GM12878 (cell line): ENCODE measurements at regions not wholly inside any gene's neighbourhood (a gene's known extent, or its start where the extent isn't known, plus 50 kb on each side); places are given as distances from the start of the nearest gene placed in this dataset.

Experiments
- ATAC-seq: fragments of 200-7000 bp; cut with Tn5 transposase; 3 replicates; pipeline ENCODE4 v1.9.1; 2020; ENCODE audit warnings: mild to moderate bottlenecking, moderate library complexity
- BruUV-seq: library from RNA; stranded (reverse); fragments of 400-500 nt; replicated peaks from 2 replicates; lab custom pipeline; 2021; lab: Mats Ljungman, UMichigan
- CTCF ChIA-PET: fragments of 300-600 bp; sonication (Branson Sonifier 250); formaldehyde crosslinking; extraction: SDS; loops from one replicate; lab custom pipeline; 2021; ENCODE audit warnings: inconsistent platforms; lab: Yijun Ruan, JAX
- POLR2A ChIA-PET: fragments of 350-600 bp; formaldehyde crosslinking; extraction: SDS; loops from one replicate; lab custom pipeline; 2021; ENCODE audit warnings: inconsistent platforms; lab: Charles Lee
- RAD21 ChIA-PET: fragments of 300-600 bp; sonication (Branson Sonifier 250); formaldehyde crosslinking; loops from one replicate; lab custom pipeline; 2023; ENCODE audit warnings: antibody characterized with exemption; ENCODE audit not compliant: unreplicated experiment; lab: Charles Lee
- SMC1A ChIA-PET: fragments of 300-600 bp; sonication (Branson Sonifier 250); formaldehyde crosslinking; loops from one replicate; lab custom pipeline; 2023; ENCODE audit not compliant: unreplicated experiment, uncharacterized antibody; lab: Charles Lee
- DNase-seq: peaks from one replicate; pipeline ENCODE4 v3.0.0-alpha.2; 2011; ENCODE audit warnings: low read depth, low spot score
- FAIRE-seq: peaks from 3 replicates; lab custom pipeline; 2011; peaks lifted over from hg19 to GRCh38; lab: Jason Lieb, UNC
- H2AFZ ChIP-seq: 2 replicates; pipeline ENCODE4 v1.6.0; 2011; ENCODE audit warnings: low read depth, low read length, control low read depth; ENCODE audit not compliant: control insufficient read depth
- H3K27ac ChIP-seq: 2 replicates; pipeline ENCODE4 v1.5.1; 2011; ENCODE audit warnings: control low read depth; ENCODE audit not compliant: control insufficient read depth, insufficient read depth
- H3K27me3 ChIP-seq, 2 experiments: replicated peaks in 1 of 2; 2 replicates each; pipeline versions ENCODE4 v1.6.0 to v1.6.1; 2011; ENCODE audit warnings: low read length in 1 of 2; ENCODE audit not compliant: control insufficient read depth in 2 of 2, insufficient read depth in 2 of 2
- H3K36me3 ChIP-seq, 2 experiments: 2 replicates each; pipeline ENCODE4 v1.5.1; 2011; ENCODE audit warnings: low read length in 1 of 2; ENCODE audit not compliant: control insufficient read depth in 2 of 2, insufficient read depth in 2 of 2
- H3K4me1 ChIP-seq: 2 replicates; pipeline ENCODE4 v1.6.1; 2011; ENCODE audit warnings: mild to moderate bottlenecking, low read length, moderate library complexity, mixed read lengths; ENCODE audit not compliant: control insufficient read depth, insufficient read depth
- H3K4me2 ChIP-seq: 2 replicates; pipeline ENCODE4 v1.6.0; 2011; ENCODE audit warnings: control low read depth; ENCODE audit not compliant: control insufficient read depth, insufficient read depth
- H3K4me3 ChIP-seq: fragments of 200-600 bp; sonication (generic); 2 replicates; pipeline ENCODE4 v1.5.1; 2016
- H3K79me2 ChIP-seq: 2 replicates; pipeline ENCODE4 v1.6.0; 2011; ENCODE audit warnings: low read length; ENCODE audit not compliant: control insufficient read depth, insufficient read depth
- H3K9ac ChIP-seq: 2 replicates; pipeline ENCODE4 v1.8.0; 2011; ENCODE audit warnings: low read length, control low read depth, mixed read lengths; ENCODE audit not compliant: control insufficient read depth, insufficient read depth
- H3K9me3 ChIP-seq: replicated peaks from 3 replicates; pipeline ENCODE4 v1.5.1; 2011; ENCODE audit warnings: mild to moderate bottlenecking, low read length; ENCODE audit not compliant: control insufficient read depth, insufficient read depth
- H4K20me1 ChIP-seq: 2 replicates; pipeline ENCODE4 v1.6.0; 2011; ENCODE audit not compliant: control insufficient read depth, insufficient read depth
- BHLHE40 ChIP-seq, 2 experiments: fragments of 450-650 bp in 1 of 2; IDR thresholded peaks; 2 replicates each; pipeline ENCODE4 v1.6.1; 2011 to 2017; ENCODE audit warnings: low read depth in 2 of 2, borderline replicate concordance in 1 of 2, improper control_type of control experiment in 1 of 2, low read length in 1 of 2, mild to moderate bottlenecking in 1 of 2
- CBX5 ChIP-seq: sonication (generic); IDR thresholded peaks from 2 replicates; pipeline ENCODE4 v1.6.1; 2016; ENCODE audit warnings: low read depth, moderate library complexity, mild to moderate bottlenecking, inconsistent platforms
- FOXM1 ChIP-seq: IDR thresholded peaks from 2 replicates; pipeline ENCODE4 v1.6.1; 2012; ENCODE audit warnings: low read depth, mild to moderate bottlenecking, inconsistent platforms, low read length, moderate library complexity
- RB1 ChIP-seq: fragments of 450-650 bp; formaldehyde crosslinking; IDR thresholded peaks from 2 replicates; pipeline ENCODE4 v1.6.1; 2017; ENCODE audit warnings: mild to moderate bottlenecking, borderline replicate concordance
- RCOR1 ChIP-seq: conservative IDR thresholded peaks from 2 replicates; pipeline ENCODE4 v1.6.1; 2012; ENCODE audit warnings: low read depth, low read length, improper control_type of control experiment
- RELB ChIP-seq: fragments of 450-650 bp; IDR thresholded peaks from 2 replicates; pipeline ENCODE4 v1.6.1; 2017; ENCODE audit warnings: low read depth, mild to moderate bottlenecking, moderate library complexity
- SIN3A ChIP-seq: IDR thresholded peaks from 2 replicates; pipeline ENCODE4 v1.6.1; 2012; ENCODE audit warnings: low read depth, low read length, improper control_type of control experiment
- SMAD1 ChIP-seq: fragments of 450-650 bp; IDR thresholded peaks from 2 replicates; pipeline ENCODE4 v1.6.1; 2018; ENCODE audit warnings: mild to moderate bottlenecking, low read depth; ENCODE audit not compliant: partially characterized antibody
- SMARCA5 ChIP-seq: fragments of 450-650 bp; IDR thresholded peaks from 2 replicates; pipeline ENCODE4 v1.6.1; 2017; ENCODE audit warnings: mild to moderate bottlenecking
- STAT1 ChIP-seq: fragments of 450-650 bp; conservative IDR thresholded peaks from 2 replicates; pipeline ENCODE4 v1.6.1; 2014; ENCODE audit warnings: antibody characterized with exemption, mild to moderate bottlenecking
- ZBTB11 ChIP-seq: fragments of 450-650 bp; formaldehyde crosslinking; IDR thresholded peaks from 2 replicates; pipeline ENCODE4 v1.5.0; 2022; ENCODE audit warnings: mild to moderate bottlenecking, missing genetic modification characterization
- ZBTB33 ChIP-seq: fragments of 450-650 bp; IDR thresholded peaks from 2 replicates; pipeline ENCODE4 v1.6.1; 2017; ENCODE audit warnings: mild to moderate bottlenecking
- ZBTB40 ChIP-seq: fragments of 450-650 bp; IDR thresholded peaks from 2 replicates; pipeline ENCODE4 v1.6.1; 2016; ENCODE audit warnings: mild to moderate bottlenecking, moderate library complexity, borderline replicate concordance
- WGBS: methylation state at CpG from one replicate; pipeline ENCODE4 v1.1.6; 2016; ENCODE audit warnings: low lambda C conversion rate; ENCODE audit not compliant: insufficient replicate concordance, insufficient coverage; ENCODE audit errors: missing lambda C conversion rate; 5-methylcytosine and 5-hydroxymethylcytosine counted together
- in situ Hi-C: fragments of 300-500 bp; cut with MboI; formaldehyde crosslinking; loops from 9 replicates; pipeline ENCODE4 v1.14.3; 2018; ENCODE audit warnings: mixed read lengths
- intact Hi-C: fragments of 100-400 bp; cut with micrococcal nuclease; formaldehyde crosslinking; loops from one replicate; pipeline ENCODE4 v1.14.2; 2022; ENCODE audit not compliant: unreplicated experiment

GRCh38 chr4:187309456-187309855, 585.8 kb upstream of the FAT1 start:
- no peaks in the 10 kb centered on the region for H3K79me2 ChIP-seq
- H3K9me3 ChIP-seq = no peaks in the 10 kb centered on the region
- TF ChIP-seq ZBTB40 = no peak
- TF ChIP-seq SIN3A = no peak
- no peak for TF ChIP-seq FOXM1
- no peak for TF ChIP-seq STAT1
- no peak for TF ChIP-seq ZBTB33
- TF ChIP-seq RCOR1 = no peak
- no peak for TF ChIP-seq SMARCA5
- TF ChIP-seq CBX5 = no peak
- no peak for TF ChIP-seq BHLHE40 (IDR thresholded peaks at IDR 0.05; ENCODE audit: borderline replicate concordance in 1 of 2, low read depth in 2 of 2, low read length in 1 of 2)
- no peak for TF ChIP-seq RELB
- no peak for TF ChIP-seq ZBTB11 (CRISPR knock-in tag)
- no peak for TF ChIP-seq RB1
- no peak for TF ChIP-seq SMAD1
- no peaks in the 10 kb centered on the region for H3K4me1 ChIP-seq
- no peak overlapping the region for H2AFZ ChIP-seq
- ChIA-PET CTCF (no interaction called here), RAD21 (no interaction called here), POLR2A (no interaction called here), SMC1A (no interaction called here)
- ATAC-seq (no peak), DNase-seq (no peak), FAIRE-seq (no peak)
- intact Hi-C loops (no loop called here), in situ Hi-C loops (no loop called here)
- H3K27ac ChIP-seq = no peak overlapping the region
- no TSS peak for BruUV-seq
- H3K9ac ChIP-seq = no peak overlapping the region
- H3K4me2 ChIP-seq = no peak overlapping the region
- no peaks in the 10 kb centered on the region for H3K27me3 ChIP-seq
- no peak overlapping the region for H3K4me3 ChIP-seq
- no peaks in the 10 kb centered on the region for H4K20me1 ChIP-seq
- no peaks in the 10 kb centered on the region for H3K36me3 ChIP-seq
- WGBS = 0% methylated on average over 3 of the region's 3 CpGs
